H9 (cell line): ENCODE measurements at regions not wholly inside any gene's neighbourhood (a gene's known extent, or its start where the extent isn't known, plus 50 kb on each side); places are given as distances from the start of the nearest gene placed in this dataset.

Source experiments
- DNase-seq: peaks from one replicate; pipeline ENCODE4 v3.0.0-alpha.2; 2017
- H2AFZ ChIP-seq: one replicate; pipeline ENCODE4 v1.6.1; 2013; ENCODE audit warnings: mild to moderate bottlenecking, low read length, control low read depth, moderate library complexity
- H2AK5ac ChIP-seq: 2 replicates; pipeline ENCODE4 v1.6.1; 2013; ENCODE audit warnings: low read length, control low read depth, mixed read lengths; ENCODE audit not compliant: insufficient read length
- H2BK120ac ChIP-seq: one replicate; pipeline ENCODE4 v1.6.1; 2013; ENCODE audit warnings: low read depth, mild to moderate bottlenecking, low read length, control low read depth, inconsistent platforms; ENCODE audit not compliant: poor library complexity, severe bottlenecking
- H2BK12ac ChIP-seq: 2 replicates; pipeline ENCODE4 v1.6.1; 2013; ENCODE audit warnings: low read length, control low read depth, mixed read lengths, low read depth; ENCODE audit not compliant: insufficient read length
- H2BK15ac ChIP-seq: 2 replicates; pipeline ENCODE4 v1.6.1; 2013; ENCODE audit warnings: low read depth, low read length, control low read depth
- H2BK20ac ChIP-seq: one replicate; pipeline ENCODE4 v1.6.1; 2013; ENCODE audit warnings: low read depth, mild to moderate bottlenecking, low read length, control low read depth, inconsistent platforms; ENCODE audit not compliant: poor library complexity, severe bottlenecking
- H2BK5ac ChIP-seq: 2 replicates; pipeline ENCODE4 v1.6.1; 2013; ENCODE audit warnings: low read length, control low read depth, mixed read lengths; ENCODE audit not compliant: insufficient read length
- H3K14ac ChIP-seq: 2 replicates; pipeline ENCODE4 v1.6.1; 2013; ENCODE audit warnings: low read length, control low read depth; ENCODE audit not compliant: insufficient read depth
- H3K18ac ChIP-seq: 2 replicates; pipeline ENCODE4 v1.6.1; 2013; ENCODE audit warnings: low read depth, mild to moderate bottlenecking, mixed read lengths, low read length, control low read depth; ENCODE audit not compliant: insufficient read length
- H3K23ac ChIP-seq: 2 replicates; pipeline ENCODE4 v1.6.1; 2013; ENCODE audit warnings: low read length, control low read depth, mixed read lengths, low read depth; ENCODE audit not compliant: insufficient read length
- H3K23me2 ChIP-seq: 2 replicates; pipeline ENCODE4 v1.6.1; 2013; ENCODE audit warnings: low read depth, mild to moderate bottlenecking, mixed read lengths, low read length, control low read depth; ENCODE audit not compliant: insufficient read length, poor library complexity, severe bottlenecking
- H3K27ac ChIP-seq: 2 replicates; pipeline ENCODE4 v1.5.1; 2013; ENCODE audit warnings: low read length, control low read depth, mixed read lengths, low read depth; ENCODE audit not compliant: insufficient read length
- H3K27me3 ChIP-seq: 2 replicates; pipeline ENCODE4 v1.6.1; 2013; ENCODE audit warnings: low read length, control low read depth, inconsistent platforms; ENCODE audit not compliant: insufficient read depth
- H3K4ac ChIP-seq: 2 replicates; pipeline ENCODE4 v1.6.1; 2013; ENCODE audit warnings: low read depth, mild to moderate bottlenecking, control low read depth, inconsistent platforms, low read length, moderate library complexity
- H3K4me1 ChIP-seq: 2 replicates; pipeline ENCODE4 v1.6.1; 2013; ENCODE audit warnings: low read length, control low read depth, inconsistent platforms; ENCODE audit not compliant: insufficient read depth
- H3K4me2 ChIP-seq: 2 replicates; pipeline ENCODE4 v1.6.1; 2013; ENCODE audit warnings: low read length, control low read depth, mixed read lengths; ENCODE audit not compliant: insufficient read length, insufficient read depth
- H3K56ac ChIP-seq: 2 replicates; pipeline ENCODE4 v1.6.1; 2013; ENCODE audit warnings: low read depth, mild to moderate bottlenecking, mixed read lengths, low read length, control low read depth; ENCODE audit not compliant: insufficient read length
- H3K79me1 ChIP-seq: 2 replicates; pipeline ENCODE4 v1.6.1; 2013; ENCODE audit warnings: low read depth, mild to moderate bottlenecking, moderate library complexity, low read length, control low read depth, inconsistent platforms; ENCODE audit not compliant: insufficient read depth, poor library complexity, severe bottlenecking
- H3K79me2 ChIP-seq: 2 replicates; pipeline ENCODE4 v1.6.1; 2013; ENCODE audit warnings: low read length, control low read depth, inconsistent platforms; ENCODE audit not compliant: insufficient read depth
- H3K9ac ChIP-seq: 2 replicates; pipeline ENCODE4 v1.6.1; 2013; ENCODE audit warnings: low read length, control low read depth, mixed read lengths; ENCODE audit not compliant: insufficient read length; ENCODE audit errors: extremely low read depth
- H3K9me3 ChIP-seq: one replicate; pipeline ENCODE4 v1.6.1; 2013; ENCODE audit warnings: low read depth, low read length, inconsistent platforms; ENCODE audit not compliant: control insufficient read depth
- H3T11ph ChIP-seq: one replicate; pipeline ENCODE4 v1.6.1; 2013; ENCODE audit warnings: mild to moderate bottlenecking, low read length, control low read depth, inconsistent platforms
- H4K20me1 ChIP-seq: one replicate; pipeline ENCODE4 v1.6.1; 2013; ENCODE audit not compliant: control insufficient read depth, insufficient read length, insufficient read depth
- H4K5ac ChIP-seq: 2 replicates; pipeline ENCODE4 v1.6.1; 2013; ENCODE audit warnings: low read depth, mild to moderate bottlenecking, mixed read lengths, low read length, control low read depth; ENCODE audit not compliant: insufficient read length
- H4K8ac ChIP-seq: replicated peaks from 2 replicates; pipeline ENCODE4 v1.6.1; 2013; ENCODE audit warnings: low read length, control low read depth, mixed read lengths, low read depth; ENCODE audit not compliant: insufficient read length
- H4K91ac ChIP-seq: 2 replicates; pipeline ENCODE4 v1.6.1; 2013; ENCODE audit warnings: low read depth, mild to moderate bottlenecking, moderate library complexity, mixed read lengths, low read length, control low read depth; ENCODE audit not compliant: insufficient read length
- H3K27ac Mint-ChIP-seq, 3 experiments: 2 replicates in 2 of 3; 3 replicates in 1 of 3; pipeline ENCODE4 v1.8.0; 2020 to 2021; ENCODE audit warnings: mixed read lengths in 3 of 3, mild to moderate bottlenecking in 1 of 3, moderate library complexity in 1 of 3
- H3K27me3 Mint-ChIP-seq: 2 replicates; pipeline ENCODE4 v1.8.0; 2021; ENCODE audit warnings: low read depth, mild to moderate bottlenecking, moderate library complexity, mixed read lengths
- H3K36me3 Mint-ChIP-seq, 3 experiments: 2 replicates in 2 of 3; 3 replicates in 1 of 3; pipeline ENCODE4 v1.8.0; 2020 to 2021; ENCODE audit warnings: low read depth in 3 of 3, mixed read lengths in 3 of 3; ENCODE audit not compliant: insufficient read depth in 1 of 3
- H3K4me1 Mint-ChIP-seq, 2 experiments: 2 replicates each; pipeline ENCODE4 v1.8.0; 2020; ENCODE audit warnings: mixed read lengths in 2 of 2
- H3K4me3 Mint-ChIP-seq, 2 experiments: 2 replicates in 1 of 2; 3 replicates in 1 of 2; pipeline ENCODE4 v1.8.0; 2020 to 2021; ENCODE audit warnings: mild to moderate bottlenecking in 2 of 2, mixed read lengths in 2 of 2, moderate library complexity in 1 of 2
- H3K9me3 Mint-ChIP-seq, 2 experiments: 2 replicates in 1 of 2; 3 replicates in 1 of 2; pipeline ENCODE4 v1.8.0; 2020; ENCODE audit warnings: mild to moderate bottlenecking in 2 of 2, mixed read lengths in 2 of 2, moderate library complexity in 1 of 2
- WGBS: extraction: QIAGEN DNeasy Blood & Tissue Kit; methylation state at CpG from one replicate; pipeline ENCODE4 v1.1.7; 2013; ENCODE audit warnings: missing lambda C conversion rate, low lambda C conversion rate, mixed read lengths; ENCODE audit not compliant: insufficient read length; ENCODE audit errors: extremely low coverage; 5-methylcytosine and 5-hydroxymethylcytosine counted together
- TF ChIP-seq, protein P1 (sequence below): fragments of 200-600 bp; sonication (generic); conservative IDR thresholded peaks from 3 replicates; pipeline ENCODE4 v1.8.0; 2021; ENCODE audit warnings: antibody characterized with exemption, mild to moderate bottlenecking

DNA sequence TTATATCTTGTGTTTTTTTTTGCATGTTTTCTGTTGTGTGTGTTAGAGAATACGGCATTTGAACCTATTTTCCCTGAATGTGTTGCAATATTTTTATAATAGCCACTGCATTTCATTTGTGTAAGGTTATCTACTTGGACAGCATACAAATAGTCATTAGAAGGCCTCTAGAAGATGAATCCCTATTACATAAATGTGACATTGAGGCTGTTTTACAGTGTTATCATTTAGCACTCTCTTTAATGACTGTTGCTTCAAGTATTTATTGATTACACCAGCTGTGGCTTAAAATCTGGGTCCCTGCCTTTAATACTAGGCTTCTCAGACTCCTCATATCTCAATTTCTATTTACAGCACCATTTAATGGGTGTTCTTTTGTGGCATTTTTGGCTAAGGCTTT is 465.8 kb downstream of the FRK start:
- Mint-ChIP-seq H3K27me3 (no peaks in the 10 kb centered on the region), H3K36me3 (no peaks in the 10 kb centered on the region; a peak in 1 of 7 replicates), H3K9me3 (no peaks in the 10 kb centered on the region; a peak in 1 of 5 replicates), H3K4me1 (no peaks in the 10 kb centered on the region), H3K27ac (no peak overlapping the region), H3K4me3 (no peak overlapping the region)
- Histone ChIP-seq H2BK5ac (no peak overlapping the region), H2BK15ac (no peak overlapping the region), H2AFZ (no peak overlapping the region), H4K5ac (no peak overlapping the region), H4K8ac (no peak overlapping the region), H3K4me2 (no peak overlapping the region), H3K4ac (no peak overlapping the region), H3K18ac (no peak overlapping the region), H3K27me3 (no peaks in the 10 kb centered on the region), H2AK5ac (no peak overlapping the region), H3K4me1 (no peaks in the 10 kb centered on the region), H4K91ac (no peak overlapping the region), H2BK12ac (no peak overlapping the region), H3K23ac (no peak overlapping the region), H3K23me2 (no peaks in the 10 kb centered on the region), H3K14ac (no peak overlapping the region), H3K56ac (no peak overlapping the region), H4K20me1 (no peaks in the 10 kb centered on the region), H3K9ac (no peak overlapping the region), H2BK120ac (no peak overlapping the region), H3K9me3 (no peaks in the 10 kb centered on the region), H2BK20ac (no peak overlapping the region), H3K27ac (no peak overlapping the region), H3K79me1 (no peaks in the 10 kb centered on the region), H3K79me2 (no peaks in the 10 kb centered on the region), H3T11ph (no peak overlapping the region)
- WGBS: no CpG with 5 or more reads among the region's 1 CpG
- TF ChIP-seq, protein P1, sequence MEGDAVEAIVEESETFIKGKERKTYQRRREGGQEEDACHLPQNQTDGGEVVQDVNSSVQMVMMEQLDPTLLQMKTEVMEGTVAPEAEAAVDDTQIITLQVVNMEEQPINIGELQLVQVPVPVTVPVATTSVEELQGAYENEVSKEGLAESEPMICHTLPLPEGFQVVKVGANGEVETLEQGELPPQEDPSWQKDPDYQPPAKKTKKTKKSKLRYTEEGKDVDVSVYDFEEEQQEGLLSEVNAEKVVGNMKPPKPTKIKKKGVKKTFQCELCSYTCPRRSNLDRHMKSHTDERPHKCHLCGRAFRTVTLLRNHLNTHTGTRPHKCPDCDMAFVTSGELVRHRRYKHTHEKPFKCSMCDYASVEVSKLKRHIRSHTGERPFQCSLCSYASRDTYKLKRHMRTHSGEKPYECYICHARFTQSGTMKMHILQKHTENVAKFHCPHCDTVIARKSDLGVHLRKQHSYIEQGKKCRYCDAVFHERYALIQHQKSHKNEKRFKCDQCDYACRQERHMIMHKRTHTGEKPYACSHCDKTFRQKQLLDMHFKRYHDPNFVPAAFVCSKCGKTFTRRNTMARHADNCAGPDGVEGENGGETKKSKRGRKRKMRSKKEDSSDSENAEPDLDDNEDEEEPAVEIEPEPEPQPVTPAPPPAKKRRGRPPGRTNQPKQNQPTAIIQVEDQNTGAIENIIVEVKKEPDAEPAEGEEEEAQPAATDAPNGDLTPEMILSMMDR: no peak
- no peak for DNase-seq
